Activated CD4-positive, alpha-beta T cell treated with anti-CD3 and anti-CD28 coated beads, Interleukin-2, amount 10 ng/mL, durations not matched to agents 24 days and 14 days (primary cell): ENCODE measurements at regions not wholly inside any gene's neighbourhood (a gene's known extent, or its start where the extent isn't known, plus 50 kb on each side); places are given as distances from the start of the nearest gene placed in this dataset.
"Not testable (repeated sequence)": the region's sequence is repeated elsewhere in the genome, so short reads cannot be mapped to it uniquely, and the experiment has no call there.

Experiments
- DNase-seq: peaks from one replicate; pipeline ENCODE4 v3.0.0; 2022
- H3K27ac Mint-ChIP-seq: one replicate; pipeline ENCODE4 v1.8.0; 2022; ENCODE audit warnings: mild to moderate bottlenecking, mixed read lengths
- H3K27me3 Mint-ChIP-seq: one replicate; pipeline ENCODE4 v1.8.0; 2022; ENCODE audit warnings: mixed read lengths
- H3K36me3 Mint-ChIP-seq: one replicate; pipeline ENCODE4 v1.8.0; 2022; ENCODE audit warnings: low read depth, mild to moderate bottlenecking, mixed read lengths
- H3K4me1 Mint-ChIP-seq: one replicate; pipeline ENCODE4 v1.8.0; 2021; ENCODE audit warnings: mixed read lengths
- H3K4me3 Mint-ChIP-seq: one replicate; pipeline ENCODE4 v1.8.0; 2022; ENCODE audit warnings: mild to moderate bottlenecking, moderate library complexity, mixed read lengths
- H3K9me3 Mint-ChIP-seq: one replicate; pipeline ENCODE4 v1.8.0; 2021; ENCODE audit warnings: mixed read lengths
- intact Hi-C: fragments of 100-400 bp; cut with micrococcal nuclease; formaldehyde crosslinking; loops from one replicate; pipeline ENCODE4 v1.15.1; 2023

- peak; percentile 56 for DNase-seq
- Mint-ChIP-seq H3K9me3 (peaks cover 10% of the 10 kb centered on the region), H3K36me3 (no peaks in the 10 kb centered on the region), H3K4me3 (no peak overlapping the region), H3K27me3 (no peaks in the 10 kb centered on the region), H3K4me1 (no peaks in the 10 kb centered on the region), H3K27ac (no peak overlapping the region)
- intact Hi-C loops, result no loop called here
Measured at GRCh38 chr10:18822156-18822555, 162.9 kb downstream of the ARL5B start.

- no peak for DNase-seq
- Mint-ChIP-seq H3K27ac (no peak overlapping the region), H3K4me1 (no peaks in the 10 kb centered on the region), H3K9me3 (peaks cover 4% of the 10 kb centered on the region), H3K36me3 (no peaks in the 10 kb centered on the region), H3K27me3 (no peaks in the 10 kb centered on the region), H3K4me3 (no peak overlapping the region)
- intact Hi-C loops, result no loop called here
Measured at GRCh38 chr10:18829259-18829658, 170.0 kb downstream of the ARL5B start.

GRCh38 chr10:18830277-18830676 lies 171.0 kb downstream of the ARL5B start:
- H3K4me1 Mint-ChIP-seq, result no peaks in the 10 kb centered on the region
- peaks cover 4% of the 10 kb centered on the region for H3K9me3 Mint-ChIP-seq

GRCh38 chr10:18856623-18857022 lies 192.0 kb upstream of the MALRD1 start:
- peaks cover 12% of the 10 kb centered on the region for H3K9me3 Mint-ChIP-seq
- intact Hi-C loops, DNase-seq: not testable (repeated sequence)

More at GRCh38 chr10:18830277-18830676, 171.0 kb downstream of the ARL5B start:
- H3K27ac Mint-ChIP-seq, result no peak overlapping the region
- intact Hi-C loops, result no loop called here
- H3K36me3 Mint-ChIP-seq, result no peaks in the 10 kb centered on the region
- no peaks in the 10 kb centered on the region for H3K27me3 Mint-ChIP-seq
- H3K4me3 Mint-ChIP-seq, result no peak overlapping the region
- DNase-seq, result no peak

GRCh38 chr10:18859659-18860058 lies 188.9 kb upstream of the MALRD1 start:
- Mint-ChIP-seq H3K27me3 (no peaks in the 10 kb centered on the region), H3K36me3 (no peaks in the 10 kb centered on the region), H3K4me1 (no peaks in the 10 kb centered on the region), H3K27ac (no peak overlapping the region), H3K4me3 (no peak overlapping the region), H3K9me3 (peaks cover 12% of the 10 kb centered on the region)
- intact Hi-C loops, result no loop called here
- no peak for DNase-seq

More at GRCh38 chr10:18856623-18857022, 192.0 kb upstream of the MALRD1 start:
- not testable (repeated sequence) for H3K27me3 Mint-ChIP-seq, H3K36me3 Mint-ChIP-seq, H3K4me3 Mint-ChIP-seq, H3K27ac Mint-ChIP-seq, H3K4me1 Mint-ChIP-seq

GRCh38 chr10:18860186-18860585 lies 188.4 kb upstream of the MALRD1 start:
- Mint-ChIP-seq H3K4me1 (no peaks in the 10 kb centered on the region), H3K36me3 (no peaks in the 10 kb centered on the region), H3K9me3 (peaks cover 12% of the 10 kb centered on the region), H3K4me3 (no peak overlapping the region), H3K27me3 (no peaks in the 10 kb centered on the region), H3K27ac (no peak overlapping the region)
- intact Hi-C loops, result no loop called here
- no peak for DNase-seq

- no peak overlapping the region for H3K27ac Mint-ChIP-seq
- DNase-seq, result no peak
- intact Hi-C loops, result no loop called here
- H3K36me3 Mint-ChIP-seq, result no peaks in the 10 kb centered on the region
- H3K27me3 Mint-ChIP-seq, result no peaks in the 10 kb centered on the region
- no peak overlapping the region for H3K4me3 Mint-ChIP-seq
- peaks cover 12% of the 10 kb centered on the region for H3K9me3 Mint-ChIP-seq
- no peaks in the 10 kb centered on the region for H3K4me1 Mint-ChIP-seq
Measured at GRCh38 chr10:18860631-18861240, 187.9 kb upstream of the MALRD1 start.

GRCh38 chr10:18861382-18861781 lies 187.2 kb upstream of the MALRD1 start:
- no peak for DNase-seq
- Mint-ChIP-seq H3K4me3 (no peak overlapping the region), H3K36me3 (no peaks in the 10 kb centered on the region), H3K27me3 (no peaks in the 10 kb centered on the region), H3K9me3 (peaks cover 9% of the 10 kb centered on the region), H3K27ac (no peak overlapping the region), H3K4me1 (no peaks in the 10 kb centered on the region)
- intact Hi-C loops, result no loop called here

- Mint-ChIP-seq H3K4me1 (no peaks in the 10 kb centered on the region), H3K27me3 (no peaks in the 10 kb centered on the region), H3K27ac (no peak overlapping the region), H3K36me3 (no peaks in the 10 kb centered on the region), H3K4me3 (no peak overlapping the region), H3K9me3 (no peaks in the 10 kb centered on the region)
- intact Hi-C loops, result no loop called here
- no peak for DNase-seq
Measured at GRCh38 chr10:18866852-18867251, 181.7 kb upstream of the MALRD1 start.

- no peaks in the 10 kb centered on the region for H3K9me3 Mint-ChIP-seq
- no peak overlapping the region for H3K4me3 Mint-ChIP-seq
- no peaks in the 10 kb centered on the region for H3K36me3 Mint-ChIP-seq
- H3K4me1 Mint-ChIP-seq, result no peaks in the 10 kb centered on the region
- intact Hi-C loops, result no loop called here
- H3K27me3 Mint-ChIP-seq, result no peaks in the 10 kb centered on the region
- no peak overlapping the region for H3K27ac Mint-ChIP-seq
- DNase-seq, result no peak
Measured at GRCh38 chr10:18868919-18869318, 179.7 kb upstream of the MALRD1 start.

- Mint-ChIP-seq H3K4me1 (no peaks in the 10 kb centered on the region), H3K27ac (no peak overlapping the region), H3K9me3 (peaks cover 4% of the 10 kb centered on the region), H3K4me3 (no peak overlapping the region), H3K27me3 (no peaks in the 10 kb centered on the region), H3K36me3 (no peaks in the 10 kb centered on the region)
- intact Hi-C loops, result no loop called here
- no peak for DNase-seq
Measured at GRCh38 chr10:18875477-18875876, 173.1 kb upstream of the MALRD1 start.

- no peaks in the 10 kb centered on the region for H3K4me1 Mint-ChIP-seq
- no peak for DNase-seq
- no peak overlapping the region for H3K4me3 Mint-ChIP-seq
- no peaks in the 10 kb centered on the region for H3K27me3 Mint-ChIP-seq
- H3K36me3 Mint-ChIP-seq, result no peaks in the 10 kb centered on the region
- H3K27ac Mint-ChIP-seq, result no peak overlapping the region
- H3K9me3 Mint-ChIP-seq, result peaks cover 4% of the 10 kb centered on the region
- intact Hi-C loops, result no loop called here
Measured at GRCh38 chr10:18879284-18879683, 169.3 kb upstream of the MALRD1 start.

GRCh38 chr10:18880530-18880929 lies 168.1 kb upstream of the MALRD1 start:
- H3K4me3 Mint-ChIP-seq, result no peak overlapping the region
- no peaks in the 10 kb centered on the region for H3K4me1 Mint-ChIP-seq
- H3K9me3 Mint-ChIP-seq, result peaks cover 4% of the 10 kb centered on the region
- no peak overlapping the region for H3K27ac Mint-ChIP-seq
- no peak for DNase-seq
- intact Hi-C loops, result no loop called here
- H3K27me3 Mint-ChIP-seq, result no peaks in the 10 kb centered on the region
- H3K36me3 Mint-ChIP-seq, result no peaks in the 10 kb centered on the region

- Mint-ChIP-seq H3K36me3 (no peaks in the 10 kb centered on the region), H3K9me3 (no peaks in the 10 kb centered on the region), H3K4me1 (no peaks in the 10 kb centered on the region), H3K4me3 (no peak overlapping the region), H3K27me3 (no peaks in the 10 kb centered on the region), H3K27ac (no peak overlapping the region)
- intact Hi-C loops, result no loop called here
- DNase-seq, result no peak
Measured at GRCh38 chr10:18886102-18886501, 162.5 kb upstream of the MALRD1 start.

GRCh38 chr10:18906636-18907035 lies 142.0 kb upstream of the MALRD1 start:
- Mint-ChIP-seq H3K36me3 (no peaks in the 10 kb centered on the region), H3K27ac (no peak overlapping the region), H3K9me3 (peaks cover 5% of the 10 kb centered on the region), H3K4me1 (no peaks in the 10 kb centered on the region), H3K4me3 (no peak overlapping the region), H3K27me3 (no peaks in the 10 kb centered on the region)
- intact Hi-C loops, result no loop called here
- no peak for DNase-seq
